Thymus (tissue), 11 donors: ENCODE measurements at regions not wholly inside any gene's neighbourhood (a gene's known extent, or its start where the extent isn't known, plus 50 kb on each side); places are given as distances from the start of the nearest gene placed in this dataset.

Experiments used
- DNase-seq, 9 donors: peaks; one replicate each; pipeline ENCODE4 v3.0.0-alpha.2; 2013; ENCODE audit warnings: low spot score in 9 of 9, low read depth in 6 of 9, missing footprints in 1 of 9
- H3K27ac ChIP-seq, 2 donors: one replicate each; pipeline ENCODE4 v1.5.1; 2013; ENCODE audit warnings: control low read depth in 1 of 2, low read depth in 1 of 2, low read length in 1 of 2, mild to moderate bottlenecking in 1 of 2, moderate library complexity in 1 of 2
- H3K27me3 ChIP-seq, 2 donors: one replicate each; pipeline ENCODE4 v1.5.1; 2013; ENCODE audit warnings: low read length in 1 of 2; ENCODE audit not compliant: control insufficient read depth in 2 of 2, insufficient read depth in 1 of 2
- H3K36me3 ChIP-seq, 2 donors: one replicate each; pipeline ENCODE4 v1.5.1; 2013; ENCODE audit warnings: low read length in 1 of 2, mild to moderate bottlenecking in 1 of 2, moderate library complexity in 1 of 2; ENCODE audit not compliant: control insufficient read depth in 2 of 2, insufficient read depth in 2 of 2
- H3K4me1 ChIP-seq, 2 donors: one replicate each; pipeline ENCODE4 v1.5.1; 2013; ENCODE audit warnings: low read length in 2 of 2; ENCODE audit not compliant: control insufficient read depth in 2 of 2, insufficient read depth in 2 of 2
- H3K4me3 ChIP-seq, 2 donors: one replicate each; pipeline ENCODE4 v1.5.1; 2013; ENCODE audit warnings: low read length in 2 of 2, control low read depth in 1 of 2, mild to moderate bottlenecking in 1 of 2
- H3K9me3 ChIP-seq, 2 donors: one replicate each; pipeline ENCODE4 v1.5.1; 2013; ENCODE audit warnings: low read length in 1 of 2, mild to moderate bottlenecking in 1 of 2; ENCODE audit not compliant: control insufficient read depth in 2 of 2, insufficient read depth in 1 of 2
- WGBS: extraction: QIAGEN DNeasy Blood & Tissue Kit; methylation state at CpG from one replicate; pipeline ENCODE4 v1.1.7; 2013; 5-methylcytosine and 5-hydroxymethylcytosine counted together
- donor health status: healthy.

DNA sequence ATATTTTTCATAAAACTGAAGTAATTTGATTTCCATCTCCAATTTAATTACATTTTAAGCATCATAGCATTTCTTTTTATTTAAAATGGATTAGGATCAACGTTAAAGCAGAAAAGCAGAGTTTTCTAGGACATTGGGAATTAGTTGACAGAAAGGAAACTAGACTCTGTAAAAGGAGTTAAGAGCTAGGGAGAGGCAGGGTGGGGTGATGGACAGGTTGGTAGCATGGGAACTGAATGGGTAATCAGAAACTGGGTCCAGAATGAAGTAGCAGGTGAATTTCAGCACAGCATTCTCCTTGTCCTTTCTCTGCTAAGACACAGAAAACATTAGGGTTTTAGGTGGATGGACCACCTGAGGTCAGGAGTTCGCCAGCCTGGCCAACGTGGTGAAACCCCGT, 97.6 kb downstream of the ANAPC4 start:
- H3K27me3 ChIP-seq, result no peaks in the 10 kb centered on the region
- H3K4me1 ChIP-seq, result no peaks in the 10 kb centered on the region
- no peaks in the 10 kb centered on the region for H3K9me3 ChIP-seq
- H3K27ac ChIP-seq, result no peak overlapping the region
- no peak for DNase-seq
- no peaks in the 10 kb centered on the region for H3K36me3 ChIP-seq
- WGBS, result 77% methylated on average over 4 of the region's 4 CpGs
- H3K4me3 ChIP-seq, result no peak overlapping the region

DNA sequence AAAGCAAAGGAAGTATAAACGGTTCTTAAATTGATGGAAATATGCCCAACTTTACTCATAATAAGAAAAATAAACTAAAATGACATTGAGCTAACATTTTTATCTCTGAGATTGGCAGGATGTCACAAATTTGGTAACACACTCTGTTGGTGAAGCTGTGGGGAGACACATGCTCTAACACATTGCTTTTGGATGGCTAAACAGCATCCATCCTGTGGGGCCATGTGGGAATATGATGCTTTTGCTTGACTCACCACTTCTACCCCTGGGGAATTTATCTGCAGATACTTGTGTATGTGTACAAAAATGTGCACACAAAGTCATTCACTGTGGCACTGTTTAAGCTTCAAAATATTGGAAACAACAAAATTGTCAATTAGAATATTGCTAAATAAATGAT, 100.2 kb downstream of the ANAPC4 start:
- H3K36me3 ChIP-seq, result no peaks in the 10 kb centered on the region
- H3K9me3 ChIP-seq, result no peaks in the 10 kb centered on the region
- H3K27me3 ChIP-seq, result no peaks in the 10 kb centered on the region
- H3K4me3 ChIP-seq, result no peak overlapping the region
- no peak for DNase-seq
- H3K27ac ChIP-seq, result no peak overlapping the region
- H3K4me1 ChIP-seq, result no peaks in the 10 kb centered on the region
- WGBS, result 95% methylated on average over 1 of the region's 1 CpG

DNA sequence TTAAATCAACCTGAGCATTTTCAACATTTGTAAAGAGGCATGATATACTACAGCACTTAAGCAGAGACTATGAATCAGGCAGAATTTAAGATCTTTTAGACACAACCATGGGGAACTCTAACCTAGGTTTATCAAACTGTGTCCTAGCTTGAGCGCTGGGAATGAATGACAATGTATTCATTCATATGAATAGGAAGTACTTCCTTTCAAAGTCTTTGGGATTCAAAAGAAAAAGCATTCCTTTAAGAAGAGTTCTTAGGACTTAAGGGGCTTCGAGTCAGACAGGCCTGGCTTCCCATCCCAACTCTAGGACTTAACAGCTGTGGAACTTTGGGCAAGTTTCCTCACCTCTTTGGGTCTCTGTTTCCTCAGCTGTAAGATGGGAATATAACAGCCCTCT, 104.6 kb downstream of the ANAPC4 start:
- Histone ChIP-seq H3K4me1 (no peaks in the 10 kb centered on the region), H3K27me3 (no peaks in the 10 kb centered on the region), H3K9me3 (no peaks in the 10 kb centered on the region), H3K36me3 (no peaks in the 10 kb centered on the region), H3K27ac (no peak overlapping the region), H3K4me3 (no peak overlapping the region)
- WGBS, result 80% methylated on average over 2 of the region's 2 CpGs
- DNase-seq, result no peak

DNA sequence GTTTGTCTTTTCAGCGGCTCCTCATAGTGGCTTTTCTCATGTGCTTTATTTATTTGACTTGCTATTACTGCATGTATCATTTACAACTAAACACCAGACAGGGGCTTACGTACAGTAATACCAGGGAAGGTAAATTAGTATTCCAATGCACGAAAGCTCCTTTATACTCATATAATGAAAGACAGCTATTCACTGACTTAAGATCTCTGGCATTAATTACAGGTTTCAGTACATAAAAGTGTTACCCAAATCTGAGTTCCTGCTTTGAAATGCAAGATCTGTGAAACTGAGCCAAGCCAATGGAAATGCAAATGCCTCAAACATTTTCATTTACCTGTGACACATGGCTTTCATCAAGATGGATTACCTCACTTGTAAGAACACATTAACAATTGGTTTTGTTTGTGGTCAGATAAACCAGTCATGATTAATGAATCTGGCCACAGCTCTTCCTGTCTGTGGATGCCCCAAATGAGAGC, 107.2 kb downstream of the ANAPC4 start:
- Histone ChIP-seq H3K9me3 (no peaks in the 10 kb centered on the region), H3K27me3 (no peaks in the 10 kb centered on the region), H3K27ac (no peak overlapping the region), H3K36me3 (no peaks in the 10 kb centered on the region), H3K4me3 (no peak overlapping the region), H3K4me1 (no peaks in the 10 kb centered on the region)
- peak in 1 of 9 donors; percentile 7 for DNase-seq
- 92% methylated on average over 3 of the region's 3 CpGs for WGBS

DNA sequence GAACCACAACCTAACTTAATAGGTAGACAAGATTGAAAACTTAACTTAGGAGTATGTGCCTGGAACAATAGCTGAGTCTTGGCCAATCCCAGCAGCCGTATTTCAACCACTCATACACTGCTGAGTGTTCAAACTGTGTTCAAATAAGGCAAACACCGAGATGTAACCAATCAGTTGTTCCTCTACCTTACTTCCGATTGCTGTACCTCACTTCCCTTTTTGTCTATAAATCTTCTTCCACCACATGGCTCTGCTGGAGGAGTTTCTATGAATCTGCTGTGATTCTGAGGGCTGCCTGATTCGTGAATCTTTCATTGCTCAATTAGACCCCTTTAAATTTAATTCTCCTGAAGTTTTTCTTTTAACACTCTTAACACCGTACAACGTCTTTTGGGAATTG, 108.0 kb downstream of the ANAPC4 start:
- H3K9me3 ChIP-seq, result no peaks in the 10 kb centered on the region
- H3K4me1 ChIP-seq, result no peaks in the 10 kb centered on the region
- no peaks in the 10 kb centered on the region for H3K36me3 ChIP-seq
- no peaks in the 10 kb centered on the region for H3K27me3 ChIP-seq
- H3K27ac ChIP-seq, result no peak overlapping the region
- no peak for DNase-seq
- whole genome bisulfite sequencing, result 54% methylated on average over 6 of the region's 6 CpGs
- H3K4me3 ChIP-seq, result no peak overlapping the region

DNA sequence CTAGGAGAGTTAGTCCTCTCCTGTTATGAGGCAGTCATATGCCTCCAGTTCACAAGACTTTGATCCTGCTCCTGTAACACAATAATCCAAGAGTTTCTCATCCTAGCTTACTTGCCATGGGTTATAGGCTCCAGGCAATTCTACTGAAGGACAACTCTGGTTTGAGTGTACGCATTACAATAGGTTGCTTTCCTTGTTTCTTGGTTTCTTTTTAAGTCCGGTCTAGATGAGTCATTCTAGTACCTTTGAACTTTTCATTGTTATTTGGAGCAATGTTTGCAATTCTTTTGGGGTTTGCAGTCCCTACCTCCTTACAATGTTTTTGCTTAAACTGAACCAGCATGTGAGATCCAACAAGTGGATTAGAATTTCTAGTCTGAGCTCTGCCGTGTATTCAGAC, 109.1 kb downstream of the ANAPC4 start:
- no peak overlapping the region for H3K4me3 ChIP-seq
- WGBS, result 96% methylated on average over 3 of the region's 3 CpGs
- H3K4me1 ChIP-seq, result no peaks in the 10 kb centered on the region
- no peaks in the 10 kb centered on the region for H3K27me3 ChIP-seq
- DNase-seq, result no peak
- no peaks in the 10 kb centered on the region for H3K36me3 ChIP-seq
- no peaks in the 10 kb centered on the region for H3K9me3 ChIP-seq
- no peak overlapping the region for H3K27ac ChIP-seq

DNA sequence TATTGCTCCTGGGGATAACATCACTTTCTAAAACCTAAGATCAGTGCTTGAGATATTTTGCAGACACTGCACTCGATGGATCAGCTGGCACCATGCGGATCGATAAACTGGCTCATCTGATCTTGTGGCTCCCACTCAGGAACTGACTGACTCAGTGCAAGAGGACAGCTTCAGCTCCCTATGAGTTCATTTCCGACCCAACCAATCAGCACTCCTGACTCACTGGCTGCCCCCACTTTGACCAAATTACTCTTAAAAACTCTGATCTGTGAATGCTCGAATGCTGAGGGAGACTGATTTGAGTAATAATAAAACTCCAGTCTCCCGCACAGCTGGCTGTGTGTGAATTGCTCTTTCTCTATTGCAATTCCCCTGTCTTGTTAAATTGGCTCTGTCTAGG, 110.1 kb downstream of the ANAPC4 start:
- Histone ChIP-seq H3K27me3 (no peaks in the 10 kb centered on the region), H3K4me1 (no peaks in the 10 kb centered on the region), H3K9me3 (no peaks in the 10 kb centered on the region), H3K36me3 (no peaks in the 10 kb centered on the region), H3K4me3 (no peak overlapping the region), H3K27ac (no peak overlapping the region)
- DNase-seq, result no peak
- WGBS, result 95% methylated on average over 6 of the region's 6 CpGs

DNA sequence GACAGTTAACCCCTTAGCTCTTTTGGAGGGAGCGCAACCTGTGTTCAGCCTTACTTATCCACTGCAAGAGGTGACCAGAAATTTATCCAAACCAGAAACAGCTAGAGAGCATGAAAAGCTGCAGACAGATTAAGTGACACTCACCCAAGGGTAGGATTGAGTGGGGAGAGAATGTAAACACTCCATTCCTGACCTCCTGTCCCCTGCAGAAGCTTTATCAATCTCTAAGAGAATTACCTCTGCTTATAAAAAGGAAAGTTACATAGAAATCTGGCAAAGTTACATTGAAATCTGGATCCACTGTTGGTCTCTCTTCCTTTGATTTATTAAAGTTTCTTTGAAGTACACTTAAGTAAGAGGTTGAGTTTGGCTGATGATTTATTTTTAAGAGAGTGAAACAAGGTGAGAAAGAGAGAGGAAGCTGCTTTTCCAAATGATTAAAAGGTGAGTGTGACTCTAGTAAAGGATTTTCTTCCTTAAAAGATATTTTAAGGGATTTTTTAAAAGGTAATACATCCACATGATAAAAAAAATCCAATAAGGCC, 112.3 kb downstream of the ANAPC4 start:
- H3K27me3 ChIP-seq, result no peaks in the 10 kb centered on the region
- no peaks in the 10 kb centered on the region for H3K36me3 ChIP-seq
- no peak overlapping the region for H3K27ac ChIP-seq
- DNase-seq, result no peak
- H3K9me3 ChIP-seq, result no peaks in the 10 kb centered on the region
- H3K4me1 ChIP-seq, result no peaks in the 10 kb centered on the region
- no peak overlapping the region for H3K4me3 ChIP-seq
- 99% methylated on average over 1 of the region's 1 CpG for WGBS

DNA sequence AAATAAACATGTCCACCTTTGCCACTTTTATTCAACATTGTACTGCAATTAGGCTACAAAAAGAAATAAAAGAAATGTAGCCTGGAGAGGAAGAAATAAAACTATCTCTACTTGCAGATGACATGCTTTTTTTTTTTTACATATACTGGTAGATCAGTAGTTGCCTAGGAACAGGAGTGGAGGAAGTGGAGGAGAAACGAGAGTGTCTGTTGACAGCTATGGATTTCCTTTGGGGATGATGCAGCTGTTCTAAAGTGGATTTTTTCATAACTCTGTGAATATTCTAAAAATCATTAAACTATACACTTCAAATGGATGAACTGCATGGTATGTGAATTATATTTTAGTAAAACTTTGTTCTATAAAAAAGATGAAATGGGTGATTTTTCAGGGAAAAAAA, 116.4 kb downstream of the ANAPC4 start:
- Histone ChIP-seq H3K9me3 (no peaks in the 10 kb centered on the region), H3K4me3 (no peak overlapping the region), H3K27me3 (no peaks in the 10 kb centered on the region), H3K36me3 (no peaks in the 10 kb centered on the region), H3K27ac (no peak overlapping the region), H3K4me1 (no peaks in the 10 kb centered on the region)
- no peak for DNase-seq
- WGBS, result 6% methylated on average over 1 of the region's 1 CpG

DNA sequence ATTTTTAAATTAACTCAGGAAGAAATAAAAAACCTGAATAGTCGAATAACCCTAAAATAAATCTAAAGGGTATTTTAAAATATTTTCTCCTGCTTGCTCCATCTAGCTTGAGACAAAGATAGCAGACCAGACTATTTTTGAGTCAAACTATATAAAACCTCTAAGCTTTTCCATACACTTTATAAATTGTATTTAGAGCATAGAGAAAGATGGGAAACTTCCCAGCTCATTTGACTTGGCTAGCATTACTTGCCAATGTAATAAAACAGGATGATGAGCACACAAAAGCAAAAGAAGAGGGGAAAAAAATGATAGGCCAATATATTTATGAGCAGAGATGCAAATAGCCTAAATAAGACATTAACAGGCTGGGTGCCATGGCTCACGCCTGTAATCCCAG, 117.1 kb downstream of the ANAPC4 start:
- Histone ChIP-seq H3K9me3 (no peaks in the 10 kb centered on the region), H3K4me3 (no peak overlapping the region), H3K27me3 (no peaks in the 10 kb centered on the region), H3K27ac (no peak overlapping the region), H3K4me1 (no peaks in the 10 kb centered on the region), H3K36me3 (no peaks in the 10 kb centered on the region)
- DNase-seq, result no peak
- 94% methylated on average over 2 of the region's 2 CpGs for WGBS
